ENCODE measurements at regions not wholly inside any gene's neighbourhood (a gene's known extent, or its start where the extent isn't known, plus 50 kb on each side); places are given as distances from the start of the nearest gene placed in this dataset.
"Not testable (repeated sequence)": the region's sequence is repeated elsewhere in the genome, so short reads cannot be mapped to it uniquely, and the experiment has no call there.

DNA sequence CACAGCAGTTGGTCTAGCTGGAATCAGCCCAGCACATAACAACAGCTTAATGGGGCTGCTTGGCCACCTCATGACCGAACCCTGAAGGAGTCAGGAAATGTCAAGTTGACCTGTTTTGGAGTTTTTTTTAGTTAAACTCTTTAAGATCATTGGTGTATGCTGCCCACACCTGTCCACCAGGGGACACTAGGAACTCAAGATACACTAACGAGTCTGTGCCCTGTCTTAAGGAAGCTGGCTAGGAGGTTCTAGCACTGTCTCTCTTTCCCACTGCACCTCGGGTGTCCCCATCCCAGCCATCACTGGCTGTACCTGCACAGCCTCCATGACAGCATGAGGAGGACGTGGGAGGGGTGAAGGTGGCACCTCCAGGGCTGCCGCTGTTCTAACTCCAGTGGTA is 364.9 kb upstream of the SOX1 start:
- not testable (repeated sequence) for DNase-seq

Measured in AML-193 (cell line).